ENCODE measurements at regions not wholly inside any gene's neighbourhood (a gene's known extent, or its start where the extent isn't known, plus 50 kb on each side); places are given as distances from the start of the nearest gene placed in this dataset.

GRCh38 chr12:88650715-88651114 is 70.4 kb upstream of the KITLG start:
- Histone ChIP-seq H3K9ac (ENCODE audit: low read length) (no peak overlapping the region), H3K4me3 (ENCODE audit: low read length) (no peak overlapping the region), H3F3A (ENCODE audit: insufficient read depth, low read length) (no peaks in the 10 kb centered on the region), H3K36me3 (replicated peaks; ENCODE audit: insufficient read depth, low read length) (no peaks in the 10 kb centered on the region), H4K20me1 (ENCODE audit: insufficient read depth, low read length) (no peaks in the 10 kb centered on the region), H3K9me3 (replicated peaks; ENCODE audit: insufficient read depth, low read length) (no peaks in the 10 kb centered on the region), H3K9me2 (replicated peaks; ENCODE audit: insufficient read depth, low read length) (no peaks in the 10 kb centered on the region), H3K4me2 (ENCODE audit: low read depth, low read length) (no peak overlapping the region), H2AFZ (ENCODE audit: low read length) (no peak overlapping the region), H3K27me3 (replicated peaks; ENCODE audit: insufficient read depth, low read length) (no peaks in the 10 kb centered on the region), H3K4me1 (ENCODE audit: low read length) (no peaks in the 10 kb centered on the region), H3K27ac (ENCODE audit: low read length) (no peak overlapping the region), H3K79me2 (ENCODE audit: low read length) (no peaks in the 10 kb centered on the region)
- no peak for DNase-seq
- TF ChIP-seq CTCF (IDR thresholded peaks at IDR 0.05; ENCODE audit: low read length): no peak
- no peak for TF ChIP-seq EZH2 (optimal IDR thresholded peaks at IDR 0.05; ENCODE audit: low read depth, low read length)
- no peak for TF ChIP-seq EZH2phosphoT487 (IDR thresholded peaks at IDR 0.05; ENCODE audit: low read length)

GRCh38 chr12:88648625-88649024 is 68.4 kb upstream of the KITLG start:
- Histone ChIP-seq H3K4me1 (ENCODE audit: low read length) (peaks cover 12% of the 10 kb centered on the region; the same call in 1 of the 2 replicates), H3K27me3 (replicated peaks; ENCODE audit: insufficient read depth, low read length) (no peaks in the 10 kb centered on the region), H3K9me3 (replicated peaks; ENCODE audit: insufficient read depth, low read length) (no peaks in the 10 kb centered on the region), H3K79me2 (ENCODE audit: low read length) (no peaks in the 10 kb centered on the region), H3F3A (ENCODE audit: insufficient read depth, low read length) (no peaks in the 10 kb centered on the region), H3K9ac (ENCODE audit: low read length) (no peak overlapping the region), H2AFZ (ENCODE audit: low read length) (no peak overlapping the region), H3K9me2 (replicated peaks; ENCODE audit: insufficient read depth, low read length) (no peaks in the 10 kb centered on the region), H3K4me2 (ENCODE audit: low read depth, low read length) (no peak overlapping the region), H3K4me3 (ENCODE audit: low read length) (no peak overlapping the region), H4K20me1 (ENCODE audit: insufficient read depth, low read length) (no peaks in the 10 kb centered on the region), H3K27ac (ENCODE audit: low read length) (no peak overlapping the region), H3K36me3 (replicated peaks; ENCODE audit: insufficient read depth, low read length) (no peaks in the 10 kb centered on the region)
- TF ChIP-seq EZH2phosphoT487 (IDR thresholded peaks at IDR 0.05; ENCODE audit: low read length): no peak
- TF ChIP-seq EZH2 (optimal IDR thresholded peaks at IDR 0.05; ENCODE audit: low read depth, low read length): no peak
- no peak for TF ChIP-seq CTCF (IDR thresholded peaks at IDR 0.05; ENCODE audit: low read length)
- DNase-seq: no peak

GRCh38 chr12:88646824-88647223 is 66.6 kb upstream of the KITLG start:
- H3K4me1 ChIP-seq (ENCODE audit: low read length): peaks cover 12% of the 10 kb centered on the region; the same call in 1 of the 2 replicates
- no peaks in the 10 kb centered on the region for H3K27me3 ChIP-seq (replicated peaks; ENCODE audit: insufficient read depth, low read length)
- TF ChIP-seq EZH2phosphoT487 (IDR thresholded peaks at IDR 0.05; ENCODE audit: low read length) (no peak), CTCF (IDR thresholded peaks at IDR 0.05; ENCODE audit: low read length) (no peak), EZH2 (optimal IDR thresholded peaks at IDR 0.05; ENCODE audit: low read depth, low read length) (no peak)
- no peak for DNase-seq
- H2AFZ ChIP-seq (ENCODE audit: low read length): no peak overlapping the region
- H4K20me1 ChIP-seq (ENCODE audit: insufficient read depth, low read length): no peaks in the 10 kb centered on the region
- no peak overlapping the region for H3K4me3 ChIP-seq (ENCODE audit: low read length)
- no peak overlapping the region for H3K9ac ChIP-seq (ENCODE audit: low read length)
- no peaks in the 10 kb centered on the region for H3F3A ChIP-seq (ENCODE audit: insufficient read depth, low read length)
- no peaks in the 10 kb centered on the region for H3K9me2 ChIP-seq (replicated peaks; ENCODE audit: insufficient read depth, low read length)
- no peaks in the 10 kb centered on the region for H3K9me3 ChIP-seq (replicated peaks; ENCODE audit: insufficient read depth, low read length)
- no peak overlapping the region for H3K4me2 ChIP-seq (ENCODE audit: low read depth, low read length)
- H3K36me3 ChIP-seq (replicated peaks; ENCODE audit: insufficient read depth, low read length): no peaks in the 10 kb centered on the region
- H3K79me2 ChIP-seq (ENCODE audit: low read length): no peaks in the 10 kb centered on the region
- no peak overlapping the region for H3K27ac ChIP-seq (ENCODE audit: low read length)

Data from MM.1S (cell line).